ENCODE measurements at regions not wholly inside any gene's neighbourhood (a gene's known extent, or its start where the extent isn't known, plus 50 kb on each side); places are given as distances from the start of the nearest gene placed in this dataset.
"Not testable (repeated sequence)": the region's sequence is repeated elsewhere in the genome, so short reads cannot be mapped to it uniquely, and the experiment has no call there.

DNA sequence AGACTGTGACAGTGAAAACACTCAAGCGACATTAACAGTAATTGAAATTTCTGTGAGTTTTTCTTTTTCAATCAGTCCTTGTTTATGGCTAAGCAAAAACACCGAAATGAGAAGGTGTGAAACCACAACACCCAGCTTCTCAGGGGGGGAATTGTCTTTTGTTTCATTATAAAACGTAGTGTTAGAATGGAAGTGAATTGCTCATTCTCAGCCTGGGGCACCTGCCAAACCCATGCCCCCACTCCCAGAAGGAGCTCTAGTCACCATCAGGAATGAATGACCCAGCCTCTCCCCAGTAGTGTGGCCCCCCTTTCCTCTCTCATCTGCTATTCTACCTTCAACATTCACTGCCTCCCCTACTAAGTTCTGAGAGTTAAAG, 185.8 kb upstream of the CFAP20DC start:
- Mint-ChIP-seq H3K27me3 (ENCODE audit: unreplicated experiment) (peaks cover 7% of the 10 kb centered on the region), H3K4me3 (ENCODE audit: unreplicated experiment) (no peak overlapping the region), H3K9me3 (ENCODE audit: unreplicated experiment) (peaks cover 6% of the 10 kb centered on the region), H3K4me1 (ENCODE audit: unreplicated experiment) (no peaks in the 10 kb centered on the region), H3K36me3 (ENCODE audit: unreplicated experiment) (no peaks in the 10 kb centered on the region), H3K27ac (ENCODE audit: unreplicated experiment) (no peak overlapping the region)
- TF ChIP-seq, protein P1, sequence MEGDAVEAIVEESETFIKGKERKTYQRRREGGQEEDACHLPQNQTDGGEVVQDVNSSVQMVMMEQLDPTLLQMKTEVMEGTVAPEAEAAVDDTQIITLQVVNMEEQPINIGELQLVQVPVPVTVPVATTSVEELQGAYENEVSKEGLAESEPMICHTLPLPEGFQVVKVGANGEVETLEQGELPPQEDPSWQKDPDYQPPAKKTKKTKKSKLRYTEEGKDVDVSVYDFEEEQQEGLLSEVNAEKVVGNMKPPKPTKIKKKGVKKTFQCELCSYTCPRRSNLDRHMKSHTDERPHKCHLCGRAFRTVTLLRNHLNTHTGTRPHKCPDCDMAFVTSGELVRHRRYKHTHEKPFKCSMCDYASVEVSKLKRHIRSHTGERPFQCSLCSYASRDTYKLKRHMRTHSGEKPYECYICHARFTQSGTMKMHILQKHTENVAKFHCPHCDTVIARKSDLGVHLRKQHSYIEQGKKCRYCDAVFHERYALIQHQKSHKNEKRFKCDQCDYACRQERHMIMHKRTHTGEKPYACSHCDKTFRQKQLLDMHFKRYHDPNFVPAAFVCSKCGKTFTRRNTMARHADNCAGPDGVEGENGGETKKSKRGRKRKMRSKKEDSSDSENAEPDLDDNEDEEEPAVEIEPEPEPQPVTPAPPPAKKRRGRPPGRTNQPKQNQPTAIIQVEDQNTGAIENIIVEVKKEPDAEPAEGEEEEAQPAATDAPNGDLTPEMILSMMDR (IDR thresholded peaks at IDR 0.05): no peak
- no peak for DNase-seq (ENCODE audit: extremely low spot score, unreplicated experiment)

DNA sequence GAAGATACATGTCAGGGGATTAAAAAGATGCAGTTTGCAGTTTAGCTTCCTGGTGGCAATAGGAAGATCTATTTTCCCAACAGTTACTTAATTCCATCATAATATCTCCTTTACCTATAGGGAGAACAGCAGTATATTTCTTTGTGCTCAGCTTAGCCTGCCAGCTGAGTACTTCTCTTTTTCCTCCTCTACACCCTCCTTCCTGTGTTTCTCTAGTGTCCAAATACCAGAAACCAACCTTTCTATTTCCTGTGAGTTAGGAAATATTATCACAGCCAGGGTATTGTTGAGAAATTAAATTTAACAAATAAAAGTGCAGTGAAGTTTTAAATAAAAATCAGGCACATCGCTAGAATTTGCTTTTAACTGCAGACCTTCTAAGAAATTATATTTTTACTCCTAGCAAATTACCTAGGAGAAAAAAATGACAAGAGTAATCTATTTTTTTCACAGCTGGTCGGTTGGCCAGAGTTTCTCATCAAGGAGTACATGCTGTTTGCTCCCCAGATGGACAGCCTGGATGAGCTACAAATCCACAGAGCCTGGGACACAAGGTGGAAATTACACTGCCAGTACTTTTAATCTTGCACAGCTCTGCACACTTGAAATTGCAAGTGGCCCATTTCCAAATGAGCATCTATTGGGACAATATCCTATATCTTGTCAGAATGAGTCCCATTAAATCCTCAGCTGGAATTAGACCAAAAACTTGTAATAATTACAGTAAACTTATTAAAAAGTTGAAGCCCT, 185.2 kb upstream of the CFAP20DC start:
- H3K4me3 Mint-ChIP-seq (ENCODE audit: unreplicated experiment): no peak overlapping the region
- no peak for DNase-seq (ENCODE audit: extremely low spot score, unreplicated experiment)
- no peaks in the 10 kb centered on the region for H3K4me1 Mint-ChIP-seq (ENCODE audit: unreplicated experiment)
- no peak overlapping the region for H3K27ac Mint-ChIP-seq (ENCODE audit: unreplicated experiment)
- H3K27me3 Mint-ChIP-seq (ENCODE audit: unreplicated experiment): peaks cover 7% of the 10 kb centered on the region
- H3K9me3 Mint-ChIP-seq (ENCODE audit: unreplicated experiment): peaks cover 9% of the 10 kb centered on the region
- TF ChIP-seq, protein P1 (IDR thresholded peaks at IDR 0.05): no peak
- no peaks in the 10 kb centered on the region for H3K36me3 Mint-ChIP-seq (ENCODE audit: unreplicated experiment)

DNA sequence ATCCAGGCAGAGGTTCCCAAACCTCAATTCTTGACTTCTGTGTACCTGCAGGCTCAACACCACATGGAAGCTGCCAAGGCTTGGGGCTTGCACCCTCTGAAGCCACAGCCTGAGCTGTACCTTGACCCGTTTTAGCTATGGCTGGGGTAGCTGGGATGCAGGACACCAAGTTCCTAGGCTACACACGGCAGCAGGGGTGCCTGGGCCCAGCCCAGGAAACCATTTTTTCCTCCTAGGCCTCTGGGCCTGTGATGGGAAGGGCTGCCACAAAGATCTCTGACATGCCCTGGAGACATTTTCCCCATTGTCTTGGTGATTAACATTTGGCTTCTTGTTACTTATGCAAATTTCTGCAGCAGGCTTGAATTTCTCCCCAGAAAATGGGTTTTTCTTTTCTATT, 180.6 kb upstream of the CFAP20DC start:
- not testable (repeated sequence) for H3K4me1 Mint-ChIP-seq (ENCODE audit: unreplicated experiment); H3K27me3 Mint-ChIP-seq (ENCODE audit: unreplicated experiment); H3K36me3 Mint-ChIP-seq (ENCODE audit: unreplicated experiment); H3K4me3 Mint-ChIP-seq (ENCODE audit: unreplicated experiment); DNase-seq (ENCODE audit: extremely low spot score, unreplicated experiment); H3K27ac Mint-ChIP-seq (ENCODE audit: unreplicated experiment)
- peaks cover 19% of the 10 kb centered on the region for H3K9me3 Mint-ChIP-seq (ENCODE audit: unreplicated experiment)

DNA sequence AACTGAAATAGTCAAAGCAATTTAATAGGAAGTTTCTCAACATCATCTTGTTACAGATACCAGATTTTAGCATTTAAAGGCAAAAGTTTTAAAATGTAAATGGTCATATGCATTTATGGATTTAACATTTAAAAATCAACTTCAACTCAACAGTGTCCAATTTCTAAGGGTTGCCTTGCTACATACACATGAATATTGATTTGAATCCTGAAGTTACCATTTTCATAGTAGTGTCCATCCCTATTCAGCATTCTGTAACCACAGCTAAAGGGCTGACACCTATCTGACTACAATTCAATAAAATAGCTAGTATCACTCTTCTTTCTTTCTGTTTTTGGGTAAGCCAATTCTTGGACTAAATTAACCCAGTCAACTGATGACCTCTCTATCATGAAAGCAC, 164.0 kb upstream of the CFAP20DC start:
- TF ChIP-seq, protein P1 (IDR thresholded peaks at IDR 0.05): no peak
- no peak for DNase-seq (ENCODE audit: extremely low spot score, unreplicated experiment)
- no peaks in the 10 kb centered on the region for H3K36me3 Mint-ChIP-seq (ENCODE audit: unreplicated experiment)
- H3K27me3 Mint-ChIP-seq (ENCODE audit: unreplicated experiment): peaks cover 13% of the 10 kb centered on the region
- H3K4me1 Mint-ChIP-seq (ENCODE audit: unreplicated experiment): no peaks in the 10 kb centered on the region
- H3K27ac Mint-ChIP-seq (ENCODE audit: unreplicated experiment): no peak overlapping the region
- H3K9me3 Mint-ChIP-seq (ENCODE audit: unreplicated experiment): no peaks in the 10 kb centered on the region
- no peak overlapping the region for H3K4me3 Mint-ChIP-seq (ENCODE audit: unreplicated experiment)

DNA sequence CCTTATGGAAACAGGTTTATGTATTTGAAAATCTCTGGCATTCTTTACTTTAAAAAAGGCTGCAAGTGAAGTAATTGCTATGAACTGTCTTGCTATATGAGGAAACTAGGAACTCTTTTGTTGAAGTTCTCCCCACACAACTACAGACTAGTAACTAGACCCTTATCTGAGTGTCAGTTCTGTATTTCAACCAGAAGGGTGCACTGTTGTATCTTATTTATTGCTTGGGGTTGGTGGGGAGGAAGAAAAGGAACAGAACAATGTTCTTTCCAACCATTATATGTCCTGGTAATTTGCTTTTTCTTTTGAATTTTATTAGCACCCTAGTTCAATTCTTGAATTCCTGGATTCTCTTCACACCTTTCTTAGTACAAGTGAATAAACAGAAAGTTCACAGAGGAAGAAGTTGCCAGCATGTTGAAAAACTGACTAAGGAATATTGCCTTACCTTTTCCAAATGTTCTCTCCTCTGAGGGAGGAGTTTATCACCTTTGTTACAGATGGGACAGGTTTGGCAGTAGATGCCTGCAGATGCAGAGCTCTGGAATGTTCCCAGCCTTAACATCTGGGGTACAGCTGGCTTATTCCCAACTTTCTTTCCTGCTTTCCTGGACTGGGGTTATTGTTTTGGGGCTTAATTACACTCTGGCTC, 162.4 kb upstream of the CFAP20DC start:
- DNase-seq (ENCODE audit: extremely low spot score, unreplicated experiment): no peak
- Mint-ChIP-seq H3K36me3 (ENCODE audit: unreplicated experiment) (no peaks in the 10 kb centered on the region), H3K4me3 (ENCODE audit: unreplicated experiment) (no peak overlapping the region), H3K9me3 (ENCODE audit: unreplicated experiment) (no peaks in the 10 kb centered on the region), H3K27me3 (ENCODE audit: unreplicated experiment) (peaks cover 13% of the 10 kb centered on the region), H3K4me1 (ENCODE audit: unreplicated experiment) (no peaks in the 10 kb centered on the region), H3K27ac (ENCODE audit: unreplicated experiment) (no peak overlapping the region)
- TF ChIP-seq, protein P1 (IDR thresholded peaks at IDR 0.05): peak; percentile 78

Data from osteocyte (in vitro differentiated cells).